Upper lobe of left lung (tissue), 6 donors: ENCODE measurements at regions not wholly inside any gene's neighbourhood (a gene's known extent, or its start where the extent isn't known, plus 50 kb on each side); places are given as distances from the start of the nearest gene placed in this dataset.

ENCODE experiments used
- ATAC-seq, 2 donors: fragments of 200-7000 bp; cut with Tn5 transposase; one replicate each; pipeline ENCODE4 v1.9.1; 2022; ENCODE audit warnings: mild to moderate bottlenecking in 2 of 2, moderate library complexity in 2 of 2; ENCODE audit not compliant: low FRiP score in 2 of 2
- DNase-seq, 2 donors: peaks; one replicate each; pipeline ENCODE4 v3.0.0-alpha.2; 2019 to 2020
- H3K27ac ChIP-seq, 4 donors: fragments of 200-600 bp; sonication (generic); one replicate each; pipeline ENCODE4 v1.5.1; 2016 to 2019
- H3K27me3 ChIP-seq, 4 donors: fragments of 200-600 bp; sonication (generic); one replicate each; pipeline ENCODE4 v1.5.1; 2017 to 2019
- H3K36me3 ChIP-seq, 4 donors: fragments of 200-600 bp; sonication (generic); one replicate each; pipeline ENCODE4 v1.5.1; 2016 to 2019
- H3K4me1 ChIP-seq, 4 donors: fragments of 200-600 bp; sonication (generic); one replicate each; pipeline ENCODE4 v1.5.1; 2018 to 2019
- H3K4me3 ChIP-seq, 4 donors: fragments of 200-600 bp; sonication (generic); one replicate each; pipeline ENCODE4 v1.5.1; 2017 to 2019; ENCODE audit warnings: mild to moderate bottlenecking in 2 of 4, moderate library complexity in 1 of 4
- H3K9me3 ChIP-seq, 4 donors: fragments of 200-600 bp; sonication (generic); one replicate each; pipeline ENCODE4 v1.5.1; 2018 to 2019
- EP300 ChIP-seq, 4 donors: sonication (generic); formaldehyde crosslinking; IDR thresholded peaks; one replicate each; pipeline ENCODE4 v1.5.1; 2017; ENCODE audit warnings: antibody characterized with exemption in 4 of 4, control low read depth in 2 of 4
- POLR2A ChIP-seq, 4 donors: fragments of 450-650 bp; IDR thresholded peaks; one replicate each; pipeline ENCODE4 v1.5.1; 2016 to 2017; ENCODE audit warnings: antibody characterized with exemption in 4 of 4, mild to moderate bottlenecking in 2 of 4
- POLR2AphosphoS5 ChIP-seq, 2 donors: sonication (generic); formaldehyde crosslinking; IDR thresholded peaks; one replicate each; pipeline ENCODE4 v1.5.1; 2017; ENCODE audit warnings: antibody characterized with exemption in 2 of 2
- WGBS, 2 donors: methylation state at CpG; one replicate each; pipeline ENCODE4 v1.1.5; 2017 to 2018; 5-methylcytosine and 5-hydroxymethylcytosine counted together
- TF ChIP-seq, protein P1 (sequence below), 6 experiments: fragments of 450-650 bp in 4 of 6; fragments of 200-600 bp in 2 of 6; sonication (generic) in 2 of 6; IDR thresholded peaks; one replicate each; pipeline ENCODE4 v1.5.1; 2016 to 2019; ENCODE audit warnings: antibody characterized with exemption in 6 of 6
- donor health status: DM: no; HTN: no; CAD: no; lungs with moderate emphysema.
- donor health status: DM: no; HTN: yes; CAD: no; lungs with severe emphysema.

DNA sequence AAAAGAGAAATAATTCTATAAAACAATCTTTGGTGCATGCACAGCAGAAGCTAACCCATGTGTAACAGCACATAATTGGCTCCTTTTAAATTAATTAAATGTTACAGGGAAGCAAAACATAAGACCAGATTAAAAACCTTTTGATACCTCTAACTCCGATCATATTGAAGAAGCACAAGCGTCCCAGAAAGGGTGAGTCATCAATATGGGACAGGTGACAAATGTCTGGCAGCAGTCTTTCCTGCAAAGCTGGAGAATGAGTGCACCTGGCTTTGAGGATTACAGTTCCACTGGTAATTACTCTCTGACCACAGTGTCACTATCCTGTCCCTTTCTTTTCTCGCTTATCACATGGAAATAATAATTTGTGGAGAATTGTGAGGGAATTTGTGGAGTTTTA is 94.6 kb downstream of the FAM9B start:
- H3K27ac ChIP-seq = no peak overlapping the region
- H3K4me3 ChIP-seq = no peak overlapping the region
- TF ChIP-seq, protein P1, sequence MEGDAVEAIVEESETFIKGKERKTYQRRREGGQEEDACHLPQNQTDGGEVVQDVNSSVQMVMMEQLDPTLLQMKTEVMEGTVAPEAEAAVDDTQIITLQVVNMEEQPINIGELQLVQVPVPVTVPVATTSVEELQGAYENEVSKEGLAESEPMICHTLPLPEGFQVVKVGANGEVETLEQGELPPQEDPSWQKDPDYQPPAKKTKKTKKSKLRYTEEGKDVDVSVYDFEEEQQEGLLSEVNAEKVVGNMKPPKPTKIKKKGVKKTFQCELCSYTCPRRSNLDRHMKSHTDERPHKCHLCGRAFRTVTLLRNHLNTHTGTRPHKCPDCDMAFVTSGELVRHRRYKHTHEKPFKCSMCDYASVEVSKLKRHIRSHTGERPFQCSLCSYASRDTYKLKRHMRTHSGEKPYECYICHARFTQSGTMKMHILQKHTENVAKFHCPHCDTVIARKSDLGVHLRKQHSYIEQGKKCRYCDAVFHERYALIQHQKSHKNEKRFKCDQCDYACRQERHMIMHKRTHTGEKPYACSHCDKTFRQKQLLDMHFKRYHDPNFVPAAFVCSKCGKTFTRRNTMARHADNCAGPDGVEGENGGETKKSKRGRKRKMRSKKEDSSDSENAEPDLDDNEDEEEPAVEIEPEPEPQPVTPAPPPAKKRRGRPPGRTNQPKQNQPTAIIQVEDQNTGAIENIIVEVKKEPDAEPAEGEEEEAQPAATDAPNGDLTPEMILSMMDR (IDR thresholded peaks at IDR 0.05) = no peak
- no peak for TF ChIP-seq POLR2AphosphoS5 (IDR thresholded peaks at IDR 0.05)
- TF ChIP-seq EP300 (IDR thresholded peaks at IDR 0.05) = no peak
- no peak for TF ChIP-seq POLR2A (IDR thresholded peaks at IDR 0.05)
- DNase-seq = no peak
- 75 to 88% methylated on average over 3 of the region's 3 CpGs for WGBS, 2 donors
- no peaks in the 10 kb centered on the region for H3K4me1 ChIP-seq
- H3K27me3 ChIP-seq = no peaks in the 10 kb centered on the region
- H3K9me3 ChIP-seq = no peaks in the 10 kb centered on the region
- H3K36me3 ChIP-seq = no peaks in the 10 kb centered on the region
- ATAC-seq = no peak

DNA sequence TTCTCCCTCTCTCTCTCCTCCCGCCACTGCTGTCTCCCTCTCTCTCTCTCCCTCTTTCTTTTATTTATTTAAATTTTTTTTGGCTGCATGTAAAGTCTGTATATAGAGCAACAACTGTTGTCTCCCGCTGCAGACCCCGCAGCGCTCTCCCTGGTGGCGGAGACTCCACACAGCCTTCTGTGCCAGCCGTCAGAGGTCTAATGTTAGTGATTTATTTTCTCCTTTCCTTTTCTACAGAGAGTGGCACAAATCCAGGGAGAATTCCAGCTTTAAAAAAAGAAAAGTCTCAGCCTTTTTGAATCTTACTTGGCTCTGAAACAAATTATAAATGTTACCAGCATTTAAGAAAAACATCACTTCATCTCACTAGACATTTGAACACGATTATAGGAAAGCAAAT is 106.2 kb downstream of the FAM9B start:
- TF ChIP-seq EP300 (IDR thresholded peaks at IDR 0.05) = no peak
- TF ChIP-seq, protein P1 (IDR thresholded peaks at IDR 0.05) = no peak
- no peak for TF ChIP-seq POLR2AphosphoS5 (IDR thresholded peaks at IDR 0.05)
- no peak for TF ChIP-seq POLR2A (IDR thresholded peaks at IDR 0.05)
- Histone ChIP-seq H3K9me3 (no peaks in the 10 kb centered on the region), H3K4me1 (no peaks in the 10 kb centered on the region), H3K36me3 (no peaks in the 10 kb centered on the region), H3K27me3 (no peaks in the 10 kb centered on the region), H3K27ac (no peak overlapping the region), H3K4me3 (no peak overlapping the region)
- WGBS, 2 donors = 74 to 79% methylated on average over 7 of the region's 7 CpGs
- no peak for ATAC-seq
- no peak for DNase-seq

DNA sequence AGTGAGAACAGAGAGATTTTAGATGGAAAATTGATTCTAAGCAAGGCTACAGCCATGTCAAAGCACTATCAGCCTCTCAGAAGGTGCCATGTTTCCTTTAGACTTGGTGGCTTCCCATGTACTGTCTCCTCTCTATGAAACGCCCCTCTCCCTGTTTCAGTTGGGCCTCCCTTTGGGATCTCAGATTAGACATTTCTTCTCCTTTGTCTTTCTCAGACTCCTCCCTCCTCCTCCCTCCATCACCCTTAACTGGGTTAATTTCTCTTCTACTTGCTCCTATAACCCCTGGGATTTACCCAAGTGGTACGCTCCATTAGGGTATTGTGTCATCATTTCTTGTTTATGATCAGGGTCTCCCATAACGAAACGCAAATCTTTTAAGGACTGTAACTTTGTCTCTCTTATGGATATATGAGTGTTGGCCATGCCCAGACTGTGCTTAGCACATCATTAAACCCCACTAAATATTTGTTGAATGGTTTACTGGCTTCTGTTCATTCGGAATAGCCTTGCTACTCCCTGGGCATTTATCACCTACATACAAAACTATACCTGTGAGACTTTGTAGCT is 106.8 kb downstream of the FAM9B start:
- DNase-seq = no peak
- 73 to 75% methylated on average over 5 of the region's 5 CpGs for WGBS, 2 donors
- TF ChIP-seq, protein P1 (IDR thresholded peaks at IDR 0.05) = no peak
- TF ChIP-seq EP300 (IDR thresholded peaks at IDR 0.05) (no peak), POLR2A (IDR thresholded peaks at IDR 0.05) (no peak), POLR2AphosphoS5 (IDR thresholded peaks at IDR 0.05) (no peak)
- no peak for ATAC-seq
- H3K27me3 ChIP-seq = no peaks in the 10 kb centered on the region
- H3K36me3 ChIP-seq = no peaks in the 10 kb centered on the region
- H3K9me3 ChIP-seq = no peaks in the 10 kb centered on the region
- H3K4me3 ChIP-seq = no peak overlapping the region
- H3K4me1 ChIP-seq = no peaks in the 10 kb centered on the region
- H3K27ac ChIP-seq = no peak overlapping the region

DNA sequence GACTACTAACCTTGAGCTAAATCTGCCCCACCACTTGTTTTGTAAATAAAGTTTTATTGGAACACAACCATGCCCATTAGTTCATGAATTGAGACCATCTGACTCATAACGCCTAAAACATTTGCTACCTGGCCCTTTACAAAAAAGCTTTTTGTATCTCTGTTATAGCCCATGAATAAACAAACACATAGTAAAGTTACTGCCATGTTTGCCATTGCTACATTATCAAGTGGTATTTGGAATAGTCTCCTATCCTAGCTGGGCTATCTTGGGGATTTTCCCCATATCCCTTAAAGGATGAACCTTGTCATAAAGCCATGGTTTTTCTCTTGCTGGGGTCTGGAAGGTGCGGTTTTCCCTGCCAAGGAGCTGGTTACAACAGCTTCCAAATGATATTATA is 112.3 kb downstream of the FAM9B start:
- Histone ChIP-seq H3K27me3 (no peaks in the 10 kb centered on the region), H3K27ac (no peak overlapping the region), H3K36me3 (no peaks in the 10 kb centered on the region), H3K4me1 (no peaks in the 10 kb centered on the region), H3K4me3 (no peak overlapping the region), H3K9me3 (no peaks in the 10 kb centered on the region)
- DNase-seq = no peak
- WGBS, 2 donors = 65 to 85% methylated on average over 2 of the region's 2 CpGs
- ATAC-seq = no peak
- no peak for TF ChIP-seq EP300 (IDR thresholded peaks at IDR 0.05)
- no peak for TF ChIP-seq POLR2A (IDR thresholded peaks at IDR 0.05)
- TF ChIP-seq, protein P1 (IDR thresholded peaks at IDR 0.05) = no peak
- TF ChIP-seq POLR2AphosphoS5 (IDR thresholded peaks at IDR 0.05) = no peak

DNA sequence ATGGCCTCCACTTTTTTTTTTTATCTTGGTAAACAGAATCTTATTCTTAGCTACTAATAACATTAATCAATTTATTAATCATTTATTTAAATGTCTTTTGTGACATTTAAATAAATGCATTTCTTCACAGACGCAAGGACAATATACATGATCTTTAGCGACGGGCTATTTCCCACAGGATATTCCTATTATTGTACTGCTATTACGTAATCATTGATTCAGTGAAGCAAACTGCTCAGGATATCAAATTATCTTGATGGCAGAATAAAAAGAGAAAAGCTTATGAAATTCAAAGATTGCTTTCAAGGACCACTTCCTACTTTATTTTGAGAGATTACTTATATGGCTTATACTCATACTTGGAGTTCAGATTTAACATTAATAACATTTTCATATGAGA is 114.1 kb downstream of the FAM9B start:
- TF ChIP-seq, protein P1 (IDR thresholded peaks at IDR 0.05) = no peak
- TF ChIP-seq POLR2AphosphoS5 (IDR thresholded peaks at IDR 0.05) = no peak
- TF ChIP-seq POLR2A (IDR thresholded peaks at IDR 0.05) = no peak
- TF ChIP-seq EP300 (IDR thresholded peaks at IDR 0.05) = no peak
- no peaks in the 10 kb centered on the region for H3K27me3 ChIP-seq
- 61 to 78% methylated on average over 4 of the region's 4 CpGs for WGBS, 2 donors

More for the DNA sequence above, 114.1 kb downstream of the FAM9B start:
- no peak overlapping the region for H3K27ac ChIP-seq
- H3K9me3 ChIP-seq = no peaks in the 10 kb centered on the region
- H3K36me3 ChIP-seq = no peaks in the 10 kb centered on the region
- H3K4me3 ChIP-seq = no peak overlapping the region
- H3K4me1 ChIP-seq = no peaks in the 10 kb centered on the region
- DNase-seq = no peak
- ATAC-seq = no peak
